ENCODE measurements at regions not wholly inside any gene's neighbourhood (a gene's known extent, or its start where the extent isn't known, plus 50 kb on each side); places are given as distances from the start of the nearest gene placed in this dataset.

DNA sequence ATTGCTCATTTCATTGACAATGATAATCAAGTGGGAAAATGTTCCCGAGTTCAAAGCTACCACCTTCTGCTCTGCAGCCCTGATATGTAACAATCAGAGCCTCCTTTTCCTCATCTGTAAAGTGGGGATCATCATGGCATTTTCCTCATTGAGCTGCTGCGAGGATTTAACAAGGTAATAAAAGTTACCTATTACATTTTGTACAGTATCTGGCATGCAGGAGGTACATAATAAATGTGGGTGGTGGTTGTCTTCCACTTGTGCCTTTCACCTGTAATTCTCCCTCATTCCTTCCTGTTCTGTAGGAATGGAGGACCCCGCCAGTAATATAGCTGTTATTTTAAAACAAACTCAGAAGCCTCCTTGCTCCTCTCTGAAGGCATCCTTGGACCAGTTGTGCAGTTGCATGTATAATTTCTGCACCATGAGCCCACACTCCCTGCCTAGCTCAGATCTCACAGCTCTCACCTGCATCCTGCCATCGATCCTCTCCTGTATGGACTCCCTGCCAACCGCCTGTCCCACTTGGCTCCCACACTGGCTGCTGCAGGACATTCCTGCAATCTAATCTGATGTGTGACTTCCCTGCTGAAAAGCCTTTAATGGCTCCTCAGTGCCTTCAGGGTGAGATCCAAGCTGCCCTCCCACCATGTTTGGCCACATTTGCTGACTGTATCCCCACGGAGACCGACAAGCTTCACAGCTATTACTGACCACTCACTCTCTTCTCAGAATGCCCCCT is 350.4 kb downstream of the EN1 start:
- no peak for DNase-seq

DNA sequence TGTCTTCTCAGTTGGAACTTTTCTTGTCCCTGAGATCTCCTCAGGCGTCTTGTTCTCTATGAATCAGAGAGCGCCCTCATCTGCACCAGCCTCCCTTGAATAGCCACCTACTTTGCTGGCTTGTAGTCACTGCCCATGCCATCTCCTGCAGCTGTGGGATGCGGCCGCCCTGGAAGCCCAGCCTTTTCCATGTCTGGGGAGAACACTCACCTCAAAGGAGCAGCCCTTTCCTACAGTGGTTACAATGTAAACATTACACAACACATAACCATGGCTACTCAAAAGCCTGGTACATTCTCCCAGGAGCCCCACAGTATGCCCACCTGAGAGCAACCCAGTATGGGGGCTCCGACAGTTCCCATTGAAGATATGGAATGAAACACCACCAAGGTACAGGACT is 351.0 kb downstream of the EN1 start:
- no peak for DNase-seq

DNA sequence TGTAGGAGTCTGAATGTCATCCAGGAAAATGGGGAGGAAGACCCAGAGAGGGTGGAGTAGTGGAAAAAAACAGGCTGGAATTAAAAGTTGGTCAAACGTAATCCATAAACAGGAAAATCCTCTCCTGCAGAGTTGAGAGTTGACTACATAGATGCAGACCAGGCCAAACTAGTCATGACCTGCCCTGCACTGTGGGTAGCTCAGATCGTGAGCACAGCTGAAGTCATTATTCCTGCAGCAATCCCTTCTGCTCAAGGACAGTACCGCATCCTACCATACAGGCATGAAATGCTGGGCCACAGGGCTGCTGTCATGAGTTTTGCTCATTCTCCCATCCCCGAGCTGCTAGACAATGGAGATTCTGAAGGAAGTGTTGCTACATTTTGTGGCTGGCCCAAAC is 352.2 kb downstream of the EN1 start:
- no peak for DNase-seq

DNA sequence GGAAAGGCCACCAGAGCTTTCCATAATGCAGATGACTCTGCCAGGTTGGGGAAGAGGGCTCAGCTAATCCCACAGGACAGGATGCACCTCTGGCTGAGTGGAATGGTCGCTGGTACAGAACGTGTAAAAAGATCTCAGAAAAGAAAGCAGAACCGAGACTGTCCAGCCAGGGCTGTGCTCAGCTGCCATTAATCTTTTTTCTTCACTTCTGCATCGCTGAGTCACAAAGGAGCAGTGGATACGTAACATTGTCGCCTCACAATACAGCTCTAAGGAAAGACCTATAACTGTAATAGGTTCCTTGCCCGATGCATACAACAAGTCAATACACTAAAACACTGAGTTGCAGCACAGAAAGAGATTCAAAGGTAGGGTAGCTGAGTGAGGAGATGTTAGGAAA is 354.2 kb downstream of the EN1 start:
- no peak for DNase-seq

DNA sequence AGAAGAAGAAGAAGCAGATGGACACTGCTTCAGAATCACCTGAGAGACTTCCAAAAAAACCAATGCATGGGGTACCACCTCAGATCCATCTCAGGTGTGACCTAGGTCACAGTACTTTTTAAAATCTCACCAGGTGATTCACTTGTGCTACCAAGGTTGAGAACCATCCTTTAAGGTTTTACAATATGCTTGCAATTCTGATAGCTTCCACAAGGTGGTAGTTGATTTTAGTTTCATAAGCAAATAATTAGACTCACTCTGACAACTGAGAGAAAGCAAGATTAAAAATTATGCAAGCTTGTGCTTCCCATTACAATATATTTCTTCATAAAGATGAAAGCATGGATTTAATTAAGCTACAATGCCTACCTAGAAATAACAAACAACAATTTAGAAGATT is 355.1 kb downstream of the EN1 start:
- DNase-seq: no peak

DNA sequence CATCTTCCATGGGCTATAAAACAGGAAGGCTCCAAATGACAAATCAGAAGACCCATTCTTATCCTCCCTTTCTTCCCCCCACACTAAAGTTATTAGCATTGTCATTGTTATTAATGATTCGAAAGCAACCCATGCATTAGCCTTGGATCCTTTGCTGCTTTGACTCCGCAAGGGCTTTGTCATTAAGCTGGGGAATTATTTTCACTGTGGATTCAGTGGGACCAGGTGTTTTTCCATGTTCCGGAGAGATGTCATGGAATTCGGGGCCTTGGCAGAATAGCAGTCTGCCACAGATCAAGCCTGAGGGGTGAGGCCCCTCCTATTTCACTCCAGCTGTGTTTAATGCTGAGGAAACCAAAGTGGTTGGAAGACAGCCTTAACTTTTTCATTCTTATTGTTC is 357.1 kb downstream of the EN1 start:
- DNase-seq: no peak

DNA sequence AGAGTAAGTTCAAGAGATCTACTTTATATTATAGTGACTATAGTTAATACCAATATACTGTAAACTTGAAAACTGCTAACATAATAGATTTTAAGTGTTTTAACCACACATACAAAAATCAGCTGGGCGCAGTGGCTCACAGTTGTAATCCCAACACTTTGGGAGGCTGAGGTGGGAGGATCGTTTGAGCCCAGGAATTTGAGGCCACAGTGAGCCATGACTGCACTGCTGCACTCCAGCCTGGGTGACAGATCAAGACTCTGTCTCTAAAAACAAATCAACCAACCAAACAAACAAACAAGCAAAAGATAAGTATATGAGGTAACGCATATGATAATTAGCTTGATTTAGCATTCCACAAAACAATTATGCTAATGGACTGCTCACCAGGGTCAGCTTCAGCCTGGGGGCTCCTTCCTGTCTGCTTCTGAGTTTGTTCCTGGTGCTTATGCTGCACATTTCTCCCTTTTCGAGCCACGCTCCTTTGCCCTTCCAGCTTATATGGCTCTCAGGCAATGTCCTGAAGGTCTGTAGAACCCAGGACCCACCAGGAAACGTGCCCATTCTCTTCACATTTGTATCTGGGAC is 357.6 kb downstream of the EN1 start:
- DNase-seq: no peak

DNA sequence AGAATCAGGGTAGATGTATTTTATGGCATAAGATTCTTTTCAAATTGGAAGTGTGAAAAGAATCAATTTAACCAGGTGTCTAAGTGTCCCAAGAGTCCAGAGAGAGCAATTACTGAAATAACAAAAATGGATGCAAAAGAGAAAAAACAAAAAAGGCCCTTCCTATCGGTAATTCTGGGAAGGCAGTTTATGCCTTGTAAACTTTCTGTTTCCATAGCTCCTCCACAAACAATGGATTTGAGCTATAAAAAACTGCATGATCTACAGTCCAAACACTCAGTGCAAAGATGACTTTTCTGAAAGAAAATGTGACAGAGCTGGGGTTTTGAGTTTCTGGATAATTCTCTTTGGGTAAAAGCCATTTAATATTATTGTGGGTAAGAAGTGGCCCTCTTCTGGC is 366.1 kb downstream of the EN1 start:
- no peak for DNase-seq

DNA sequence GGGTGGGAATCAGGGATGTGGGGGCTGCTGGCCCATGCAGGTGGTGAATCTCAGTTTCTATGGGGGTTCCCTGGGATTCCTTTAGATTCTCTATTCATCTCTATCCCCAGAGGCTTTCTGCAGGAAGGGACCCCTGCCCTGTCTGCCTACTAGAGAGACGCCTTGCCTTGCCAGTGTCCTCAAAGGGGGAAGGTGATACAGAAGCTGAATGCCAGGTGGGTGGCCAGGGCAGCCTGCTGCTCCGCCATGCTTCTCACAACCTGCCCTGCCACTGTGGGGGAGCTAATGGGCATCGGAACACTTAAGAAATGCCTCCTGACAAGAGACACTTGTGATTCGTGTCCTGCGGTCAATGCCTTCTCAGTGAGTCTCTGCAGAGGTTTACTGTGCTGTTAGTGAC is 368.4 kb downstream of the EN1 start:
- DNase-seq: no peak

DNA sequence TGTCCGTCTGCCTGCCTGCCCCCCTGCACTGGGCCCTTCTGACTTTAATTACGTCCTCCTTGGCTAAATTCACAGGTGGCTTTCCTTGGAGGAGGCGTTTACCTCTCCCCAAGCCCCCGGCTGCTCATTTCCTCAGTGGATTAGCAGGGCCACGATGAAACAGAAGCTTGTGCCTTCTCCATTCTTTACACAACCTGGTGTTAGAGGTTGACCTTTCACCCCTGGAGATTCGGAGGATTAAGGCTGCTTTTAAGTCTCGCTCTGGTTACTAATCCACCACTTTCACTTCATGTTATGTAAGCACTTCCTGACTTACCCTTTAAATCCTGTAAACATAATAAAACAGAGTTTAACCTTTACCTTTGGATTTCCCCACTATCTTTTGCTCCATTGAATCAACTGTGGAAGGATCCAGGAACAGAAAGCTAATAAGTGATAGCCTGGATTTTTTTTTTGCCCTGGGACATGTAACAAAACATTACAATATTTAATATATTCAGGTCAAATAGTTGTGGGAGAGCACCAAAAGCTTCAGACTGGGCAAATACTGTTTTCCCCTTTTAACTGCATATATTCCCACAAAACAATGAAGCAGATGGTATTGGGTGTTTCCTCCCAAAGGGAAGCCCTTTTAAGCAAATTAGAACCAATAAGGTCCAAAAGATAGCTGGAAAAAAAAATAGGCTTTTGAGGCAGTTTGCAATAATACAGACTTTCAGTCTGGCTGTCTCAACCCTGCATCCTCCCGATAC is 370.2 kb downstream of the EN1 start:
- DNase-seq: no peak

DNA sequence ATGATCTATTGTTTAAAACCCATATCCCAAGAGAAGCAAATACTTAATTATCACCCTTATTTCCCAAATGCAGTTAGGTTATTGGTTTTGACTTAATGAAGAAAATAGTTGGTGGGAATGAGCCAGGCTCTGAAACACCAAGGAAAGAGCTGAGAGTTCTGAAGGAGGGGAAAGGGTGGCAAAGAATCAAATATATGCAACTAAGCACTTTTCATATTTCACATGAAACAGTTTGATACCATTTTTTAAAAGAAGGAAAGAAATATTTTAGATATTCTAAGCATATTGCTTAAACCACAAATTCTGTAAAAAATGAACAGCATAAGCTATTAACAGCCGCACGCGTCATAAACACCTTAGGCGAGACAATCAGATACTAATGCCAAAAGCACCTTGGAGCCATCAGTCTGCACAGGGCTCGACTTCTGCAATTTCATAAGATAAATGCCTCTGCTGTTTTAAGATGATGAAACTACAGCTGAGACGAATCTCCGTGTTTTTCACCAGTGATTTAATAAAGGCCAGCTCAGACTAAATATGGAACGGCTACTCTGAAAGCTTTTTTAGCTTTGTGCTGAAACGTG is 371.7 kb downstream of the EN1 start:
- DNase-seq: no peak

DNA sequence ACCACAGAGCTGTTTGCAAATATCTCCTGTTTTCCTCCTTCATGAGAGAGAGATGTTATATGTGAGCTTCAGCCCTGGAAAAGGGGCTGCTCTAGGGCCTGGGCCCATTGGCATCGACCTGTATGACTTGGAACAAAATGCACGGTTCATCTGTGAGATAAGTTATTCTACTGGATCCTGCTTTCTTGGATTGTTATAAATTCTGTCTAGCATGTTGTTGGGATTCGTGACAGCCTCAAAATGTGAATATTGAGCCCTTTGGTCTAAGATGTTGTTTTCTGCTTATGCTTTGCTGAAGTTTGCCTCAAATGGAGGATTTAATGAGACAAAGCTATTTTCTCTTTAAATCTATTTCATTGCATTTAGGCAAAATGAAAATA is 372.9 kb downstream of the EN1 start:
- no peak for DNase-seq

DNA sequence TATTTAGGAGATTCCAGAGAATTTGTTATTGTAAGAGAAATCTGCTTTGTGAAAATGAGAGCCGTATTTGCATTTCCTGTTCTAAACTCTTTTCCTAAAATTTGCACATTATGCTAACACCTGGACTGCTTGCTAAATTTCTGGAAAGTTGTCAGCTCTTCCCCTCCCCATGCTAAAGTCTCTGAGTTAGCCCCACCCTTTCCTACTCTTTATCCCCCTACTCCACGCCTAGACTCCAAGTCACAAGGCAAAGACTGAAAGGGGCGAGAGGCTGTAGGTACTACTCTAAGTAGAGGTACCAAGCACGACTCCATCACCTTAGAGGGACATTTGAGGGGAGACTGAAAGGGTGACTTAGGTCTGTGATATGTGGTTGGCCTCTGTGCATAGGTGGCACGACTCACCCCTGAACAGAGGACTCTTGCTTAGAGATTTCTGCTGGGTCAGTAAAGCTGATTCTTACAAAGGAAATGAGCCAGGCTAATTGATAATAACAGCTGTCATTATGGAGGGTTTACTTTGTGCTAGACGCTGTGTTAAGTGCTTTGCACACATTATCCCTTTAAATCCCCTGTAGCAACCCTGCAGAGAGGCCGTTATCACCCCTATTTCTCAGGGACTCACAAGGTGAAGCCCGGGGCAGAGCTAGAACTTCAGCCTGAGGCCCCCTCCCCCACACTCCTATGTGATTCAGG is 373.5 kb downstream of the EN1 start:
- DNase-seq: no peak

DNA sequence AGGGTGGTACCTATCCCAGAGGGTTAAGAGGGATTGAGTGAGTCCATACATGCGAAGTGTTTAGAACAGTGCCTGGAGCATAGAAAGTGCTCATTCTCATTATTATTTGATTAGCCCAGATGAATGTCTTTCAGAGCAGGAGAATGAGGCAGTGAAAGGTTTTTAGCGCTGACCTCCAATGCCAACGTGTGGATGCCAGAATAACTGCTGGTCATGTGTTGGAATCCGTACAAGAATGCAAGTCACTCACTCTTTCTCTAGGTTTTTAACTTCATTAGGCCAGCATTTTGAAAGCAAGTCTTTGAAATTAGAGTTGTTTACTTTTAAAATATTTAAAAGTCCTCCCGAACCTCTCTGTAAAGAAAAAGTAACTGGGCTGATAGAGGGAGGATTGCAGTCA is 374.2 kb downstream of the EN1 start:
- DNase-seq: no peak

DNA sequence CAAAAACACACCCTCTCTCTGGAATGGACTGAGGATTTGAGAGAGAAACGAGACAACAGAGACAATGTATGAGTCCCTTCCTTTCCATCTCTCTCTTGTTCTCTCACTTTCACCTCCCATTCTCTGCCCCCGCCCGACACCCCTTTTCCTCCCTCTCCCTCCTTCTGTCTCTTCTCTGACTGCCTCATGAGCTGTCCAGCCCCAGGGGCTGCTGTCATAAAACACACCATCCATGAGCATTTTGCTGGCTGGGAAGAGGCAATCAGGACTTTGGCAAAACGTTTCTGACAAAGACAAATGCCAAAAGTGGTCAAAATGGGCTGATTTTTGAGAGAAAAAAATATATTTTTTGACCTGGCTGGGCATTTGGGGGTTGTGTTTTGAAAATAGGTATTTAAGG is 377.2 kb downstream of the EN1 start:
- DNase-seq: no peak

DNA sequence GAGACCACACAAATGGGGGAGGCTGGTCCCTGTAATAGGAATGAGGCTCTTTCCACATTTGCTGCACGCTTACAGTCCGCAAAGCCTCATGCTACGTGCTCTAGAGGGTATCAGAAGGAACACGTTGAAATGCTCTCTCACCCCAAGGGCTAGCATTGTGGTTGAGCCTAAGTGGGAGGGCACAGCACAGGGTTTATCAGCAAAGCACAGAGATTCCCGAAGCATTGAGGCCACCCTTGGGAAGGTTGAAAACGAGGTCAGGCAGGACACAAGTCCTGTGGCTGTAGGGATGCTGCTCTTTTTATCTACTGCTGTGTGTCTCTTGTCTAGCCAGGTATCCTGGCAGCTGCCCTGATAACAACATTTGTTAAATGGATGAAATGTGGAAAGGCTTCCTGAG is 378.3 kb downstream of the EN1 start:
- no peak for DNase-seq

DNA sequence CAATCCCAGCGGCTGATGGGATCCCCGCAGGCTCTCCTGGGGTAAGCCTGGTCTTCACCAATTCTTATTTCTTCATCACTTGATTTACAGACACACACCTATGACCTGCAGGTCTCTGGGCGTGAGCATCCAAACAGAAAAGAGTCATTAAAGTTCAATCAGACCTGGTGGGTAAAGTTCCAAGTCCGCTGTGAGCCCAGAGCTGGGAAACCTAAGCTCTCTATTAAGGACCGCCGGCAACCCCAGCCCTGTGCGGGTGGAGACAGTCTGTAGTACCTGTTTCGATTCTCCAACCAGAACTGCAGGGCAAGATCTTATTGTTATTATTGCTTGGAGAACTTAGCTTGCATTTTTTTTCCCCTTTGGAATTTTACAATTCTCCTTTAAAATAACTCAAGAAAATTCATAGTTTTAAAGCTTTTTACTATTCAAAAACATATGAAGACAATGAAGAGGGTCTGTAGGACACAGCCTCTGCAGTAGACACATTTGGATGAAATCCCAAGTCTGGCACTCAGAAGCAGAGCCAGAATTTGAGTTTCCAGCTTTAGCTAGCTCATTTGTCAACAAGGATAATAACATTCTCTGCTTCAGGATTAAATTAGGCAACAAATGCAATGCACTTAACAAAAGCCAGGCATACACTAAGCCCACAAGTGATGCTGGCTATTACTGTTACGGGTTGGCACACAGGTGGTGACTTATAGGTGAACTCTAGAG is 376.4 kb downstream of the INSIG2 start:
- no peak for DNase-seq

DNA sequence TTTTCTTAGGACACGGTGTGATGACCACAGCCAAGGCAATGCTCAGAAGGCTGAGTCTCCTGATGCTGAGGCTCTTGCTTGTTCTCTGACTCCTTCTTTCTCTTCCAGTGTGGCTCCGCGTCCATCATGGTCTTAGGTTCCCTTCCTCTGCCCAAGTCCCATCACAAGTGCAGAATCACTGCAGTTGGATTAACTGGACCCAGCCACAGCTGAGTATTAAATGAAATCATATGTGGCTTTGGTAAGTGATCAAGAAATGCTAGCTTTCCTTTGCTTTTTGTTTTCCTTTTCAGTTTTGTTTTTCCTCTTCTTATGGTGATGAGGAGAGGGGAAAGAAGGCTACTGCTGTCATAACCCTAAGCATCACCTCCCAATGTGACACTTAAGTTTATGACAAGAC is 375.8 kb downstream of the INSIG2 start:
- no peak for DNase-seq

DNA sequence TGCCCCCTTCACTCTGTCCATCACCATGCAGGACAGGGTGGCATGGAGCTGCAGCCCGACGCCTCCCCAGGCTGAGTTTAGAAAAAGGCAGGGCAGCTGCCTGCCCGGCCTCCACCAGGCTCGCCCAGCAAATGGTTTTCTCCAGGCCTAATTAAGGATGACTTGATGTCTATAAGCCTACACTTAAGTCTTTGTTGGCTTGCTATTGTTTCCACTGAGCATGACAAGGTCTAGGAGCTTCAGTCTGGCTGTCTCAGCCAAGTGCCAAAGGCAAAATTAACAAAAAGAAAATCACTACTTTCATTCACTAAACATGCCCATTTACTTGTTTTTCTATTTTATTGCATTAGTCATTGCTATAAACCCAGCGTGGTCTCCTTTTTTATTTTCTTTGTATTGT is 372.2 kb downstream of the INSIG2 start:
- no peak for DNase-seq

DNA sequence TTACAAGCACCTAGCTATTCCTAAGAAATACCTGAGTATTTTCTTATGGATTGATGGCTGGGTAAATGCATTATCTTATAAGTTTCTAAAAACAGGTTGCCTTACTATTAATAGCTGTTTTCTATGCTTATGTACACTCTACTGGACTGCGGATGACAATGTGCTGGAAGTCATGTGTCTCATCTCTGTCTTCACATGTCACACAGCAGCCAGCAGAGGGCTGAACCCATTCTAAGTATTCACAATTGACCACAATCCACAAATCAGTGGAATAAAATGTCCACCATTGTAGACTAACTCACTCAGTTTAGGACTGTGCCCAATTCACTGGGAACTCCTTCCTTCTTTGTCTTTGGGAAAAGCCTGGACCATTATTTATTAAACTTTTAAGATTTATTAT is 371.2 kb downstream of the INSIG2 start:
- DNase-seq: no peak

DNA sequence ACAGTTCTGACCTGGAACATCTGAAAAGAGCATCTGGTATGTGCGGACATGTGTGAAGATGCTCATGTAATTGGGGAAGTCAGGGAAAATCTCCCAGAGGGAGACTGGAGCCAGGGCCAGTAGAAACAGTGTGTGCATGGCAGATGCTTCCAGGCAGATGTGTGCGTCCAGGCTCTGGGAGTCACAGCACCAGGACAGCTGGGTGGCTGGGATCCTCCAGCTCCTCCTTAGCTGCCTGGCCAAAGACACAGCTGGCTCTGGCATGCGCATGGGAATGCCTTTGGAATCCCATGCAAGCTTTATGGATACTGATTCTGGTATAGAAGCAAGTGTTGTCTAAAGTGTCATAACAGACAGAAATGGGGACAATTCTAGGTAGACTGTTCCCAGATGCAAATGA is 369.7 kb downstream of the INSIG2 start:
- DNase-seq: no peak

DNA sequence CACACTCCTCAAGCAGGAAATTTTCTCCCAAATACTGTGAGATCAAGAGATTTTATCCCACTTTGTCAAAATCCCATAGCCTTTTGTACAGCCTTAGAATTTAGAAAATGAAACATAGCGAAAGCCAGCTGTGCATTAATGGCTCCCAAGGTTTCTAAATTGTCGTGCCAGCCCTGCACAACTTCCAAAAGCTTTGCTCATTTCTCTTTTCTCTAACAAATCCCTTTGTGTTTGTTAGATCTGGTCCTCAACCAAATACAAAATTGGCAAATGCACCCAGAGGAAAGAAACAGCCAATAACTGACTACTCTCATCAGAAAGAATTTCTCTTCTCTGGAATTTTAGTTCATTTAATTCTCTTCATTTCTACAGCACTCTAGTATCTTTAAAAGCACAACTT is 361.1 kb downstream of the INSIG2 start:
- no peak for DNase-seq

DNA sequence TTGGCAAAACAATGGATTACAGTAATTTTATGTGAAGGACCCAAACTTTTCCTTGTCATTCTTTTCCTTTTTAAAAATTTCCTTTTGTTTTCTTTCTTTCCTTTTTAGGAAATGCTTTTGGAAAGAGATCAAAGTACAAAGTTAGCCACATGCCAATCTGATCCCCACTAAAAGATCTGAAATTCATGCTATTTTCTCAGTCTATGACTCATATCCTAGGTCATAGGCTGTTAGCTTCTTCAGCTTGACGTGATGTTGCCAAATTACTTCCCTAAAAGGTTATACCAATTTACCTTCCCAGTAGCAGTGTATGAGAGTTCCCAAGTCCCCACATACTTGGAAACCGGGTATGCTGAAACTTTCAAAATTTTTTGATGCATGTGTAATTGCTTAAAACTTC is 355.3 kb downstream of the INSIG2 start:
- no peak for DNase-seq
